ENCODE measurements at regions not wholly inside any gene's neighbourhood (a gene's known extent, or its start where the extent isn't known, plus 50 kb on each side); places are given as distances from the start of the nearest gene placed in this dataset.

GRCh38 chr12:47326190-47326589 lies 246.4 kb upstream of the AMIGO2 start:
- TF ChIP-seq CTCF (IDR thresholded peaks at IDR 0.05) (no peak), POLR2AphosphoS5 (IDR thresholded peaks at IDR 0.05) (no peak), POLR2A (IDR thresholded peaks at IDR 0.05) (no peak)

All from suprapubic skin (tissue), 4 donors.